Loucy (cell line): ENCODE measurements at regions not wholly inside any gene's neighbourhood (a gene's known extent, or its start where the extent isn't known, plus 50 kb on each side); places are given as distances from the start of the nearest gene placed in this dataset.

ENCODE experiments used
- H2AFZ ChIP-seq: fragments of 200-600 bp; sonication (generic); 2 replicates; pipeline ENCODE4 v1.6.0; 2016; ENCODE audit warnings: antibody characterized with exemption, mild to moderate bottlenecking, low read length, moderate library complexity
- H3F3A ChIP-seq: fragments of 200-600 bp; 2 replicates; pipeline ENCODE4 v1.6.0; 2016; ENCODE audit warnings: antibody characterized with exemption, low read depth, mild to moderate bottlenecking
- H3K27me3 ChIP-seq: fragments of 200-600 bp; sonication (generic); 2 replicates; pipeline ENCODE4 v1.6.1; 2014; ENCODE audit warnings: low read length, mild to moderate bottlenecking; ENCODE audit not compliant: insufficient read depth, poor library complexity, severe bottlenecking
- H3K36me3 ChIP-seq: fragments of 200-600 bp; sonication (generic); 2 replicates; pipeline ENCODE4 v1.6.1; 2016; ENCODE audit warnings: low read length; ENCODE audit not compliant: insufficient read depth
- H3K4me1 ChIP-seq: fragments of 200-600 bp; sonication (generic); 2 replicates; pipeline ENCODE4 v1.5.1; 2014; ENCODE audit warnings: low read length, mild to moderate bottlenecking; ENCODE audit not compliant: insufficient read depth, poor library complexity, severe bottlenecking
- H3K4me2 ChIP-seq: fragments of 200-600 bp; sonication (generic); 2 replicates; pipeline ENCODE4 v1.6.0; 2014; ENCODE audit warnings: antibody characterized with exemption, low read length, low read depth, mild to moderate bottlenecking; ENCODE audit not compliant: poor library complexity, severe bottlenecking
- H3K4me3 ChIP-seq: fragments of 200-600 bp; sonication (generic); 2 replicates; pipeline ENCODE4 v1.5.1; 2014; ENCODE audit warnings: low read length, mild to moderate bottlenecking, mixed read lengths; ENCODE audit not compliant: poor library complexity, severe bottlenecking
- H3K79me2 ChIP-seq: fragments of 200-600 bp; sonication (generic); 2 replicates; pipeline ENCODE4 v1.6.1; 2014; ENCODE audit warnings: low read length; ENCODE audit not compliant: insufficient read depth
- H3K9ac ChIP-seq: fragments of 200-600 bp; sonication (generic); 2 replicates; pipeline ENCODE4 v1.6.0; 2014; ENCODE audit warnings: mild to moderate bottlenecking, low read depth, low read length, moderate library complexity; ENCODE audit not compliant: poor library complexity, severe bottlenecking
- H3K9me2 ChIP-seq: fragments of 200-600 bp; sonication (generic); replicated peaks from 2 replicates; pipeline ENCODE4 v1.6.1; 2016; ENCODE audit warnings: low read depth, low read length, mixed read lengths
- H3K9me3 ChIP-seq: fragments of 200-600 bp; sonication (generic); 2 replicates; pipeline ENCODE4 v1.6.1; 2014; ENCODE audit warnings: mild to moderate bottlenecking, antibody characterized with exemption, low read length, low read depth; ENCODE audit not compliant: insufficient read depth
- H4K20me1 ChIP-seq: fragments of 200-600 bp; sonication (generic); 2 replicates; pipeline ENCODE4 v1.6.0; 2014; ENCODE audit warnings: antibody characterized with exemption, low read length, mild to moderate bottlenecking; ENCODE audit not compliant: insufficient read depth, poor library complexity, severe bottlenecking
- EZH2phosphoT487 ChIP-seq: fragments of 200-600 bp; IDR thresholded peaks from 2 replicates; pipeline ENCODE4 v1.6.1; 2018; ENCODE audit warnings: antibody characterized with exemption, mild to moderate bottlenecking, moderate library complexity, borderline replicate concordance
- TF ChIP-seq, protein P1 (sequence below): fragments of 200-600 bp; sonication (generic); conservative IDR thresholded peaks from 2 replicates; pipeline ENCODE4 v1.5.1; 2014; ENCODE audit warnings: mild to moderate bottlenecking, antibody characterized with exemption, low read length

DNA sequence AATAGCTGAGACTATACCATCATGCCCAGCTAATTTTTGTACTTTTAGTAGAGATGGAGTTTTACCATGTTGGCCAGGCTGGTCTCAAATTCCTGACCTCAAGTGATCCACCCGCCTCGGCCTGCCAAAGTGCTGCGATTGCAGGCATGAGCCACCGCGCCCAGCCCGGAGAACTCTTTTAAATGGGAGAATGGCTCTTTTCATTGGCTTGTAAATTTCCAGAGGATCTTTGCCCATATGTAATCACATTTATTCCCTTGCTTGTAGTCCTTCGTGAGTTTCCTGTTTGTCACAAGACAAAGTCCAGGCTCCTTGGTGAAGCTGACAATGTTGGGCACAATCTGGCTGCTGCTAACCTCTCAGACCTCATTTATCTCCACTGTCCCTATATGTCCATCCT is 135.1 kb downstream of the CEP57L1 start:
- TF ChIP-seq, protein P1, sequence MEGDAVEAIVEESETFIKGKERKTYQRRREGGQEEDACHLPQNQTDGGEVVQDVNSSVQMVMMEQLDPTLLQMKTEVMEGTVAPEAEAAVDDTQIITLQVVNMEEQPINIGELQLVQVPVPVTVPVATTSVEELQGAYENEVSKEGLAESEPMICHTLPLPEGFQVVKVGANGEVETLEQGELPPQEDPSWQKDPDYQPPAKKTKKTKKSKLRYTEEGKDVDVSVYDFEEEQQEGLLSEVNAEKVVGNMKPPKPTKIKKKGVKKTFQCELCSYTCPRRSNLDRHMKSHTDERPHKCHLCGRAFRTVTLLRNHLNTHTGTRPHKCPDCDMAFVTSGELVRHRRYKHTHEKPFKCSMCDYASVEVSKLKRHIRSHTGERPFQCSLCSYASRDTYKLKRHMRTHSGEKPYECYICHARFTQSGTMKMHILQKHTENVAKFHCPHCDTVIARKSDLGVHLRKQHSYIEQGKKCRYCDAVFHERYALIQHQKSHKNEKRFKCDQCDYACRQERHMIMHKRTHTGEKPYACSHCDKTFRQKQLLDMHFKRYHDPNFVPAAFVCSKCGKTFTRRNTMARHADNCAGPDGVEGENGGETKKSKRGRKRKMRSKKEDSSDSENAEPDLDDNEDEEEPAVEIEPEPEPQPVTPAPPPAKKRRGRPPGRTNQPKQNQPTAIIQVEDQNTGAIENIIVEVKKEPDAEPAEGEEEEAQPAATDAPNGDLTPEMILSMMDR: no peak
- no peak for TF ChIP-seq EZH2phosphoT487
- Histone ChIP-seq H3K9me2 (no peaks in the 10 kb centered on the region), H4K20me1 (no peaks in the 10 kb centered on the region), H3K9me3 (no peaks in the 10 kb centered on the region), H3K4me2 (no peak overlapping the region), H3K36me3 (no peaks in the 10 kb centered on the region), H3K4me1 (no peaks in the 10 kb centered on the region), H3K9ac (no peak overlapping the region), H3K27me3 (no peaks in the 10 kb centered on the region), H3F3A (no peaks in the 10 kb centered on the region), H2AFZ (no peak overlapping the region), H3K79me2 (no peaks in the 10 kb centered on the region), H3K4me3 (no peak overlapping the region)

DNA sequence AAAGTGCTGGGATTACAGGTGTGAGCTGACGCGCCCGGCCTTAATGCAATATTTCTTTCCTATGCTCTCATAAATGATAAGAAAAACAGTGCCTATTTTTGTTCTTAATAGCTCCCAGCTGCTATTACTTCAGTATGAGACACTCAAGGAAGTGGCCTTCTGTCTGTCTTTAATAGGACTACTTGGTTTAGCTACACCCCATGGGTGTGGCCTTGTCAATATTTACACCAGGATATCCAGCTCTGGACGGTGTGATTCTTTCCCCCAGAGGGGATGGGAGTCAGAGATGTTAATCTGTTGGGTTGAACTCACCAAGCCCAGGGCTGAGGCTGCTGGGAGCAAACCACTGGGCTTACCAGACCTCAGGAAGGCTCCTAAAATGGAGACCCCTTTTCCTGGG is 134.2 kb downstream of the CEP57L1 start:
- H3K36me3 ChIP-seq: no peaks in the 10 kb centered on the region
- peaks cover 5% of the 10 kb centered on the region for H3K4me1 ChIP-seq
- H3K4me3 ChIP-seq: no peak overlapping the region
- H3K9me2 ChIP-seq: no peaks in the 10 kb centered on the region
- H3K9ac ChIP-seq: no peak overlapping the region
- H2AFZ ChIP-seq: no peak overlapping the region
- no peaks in the 10 kb centered on the region for H3K27me3 ChIP-seq
- no peaks in the 10 kb centered on the region for H3K79me2 ChIP-seq
- H3K9me3 ChIP-seq: no peaks in the 10 kb centered on the region
- no peaks in the 10 kb centered on the region for H4K20me1 ChIP-seq
- H3F3A ChIP-seq: no peaks in the 10 kb centered on the region
- TF ChIP-seq EZH2phosphoT487: no peak
- TF ChIP-seq, protein P1: no peak
- H3K4me2 ChIP-seq: no peak overlapping the region

DNA sequence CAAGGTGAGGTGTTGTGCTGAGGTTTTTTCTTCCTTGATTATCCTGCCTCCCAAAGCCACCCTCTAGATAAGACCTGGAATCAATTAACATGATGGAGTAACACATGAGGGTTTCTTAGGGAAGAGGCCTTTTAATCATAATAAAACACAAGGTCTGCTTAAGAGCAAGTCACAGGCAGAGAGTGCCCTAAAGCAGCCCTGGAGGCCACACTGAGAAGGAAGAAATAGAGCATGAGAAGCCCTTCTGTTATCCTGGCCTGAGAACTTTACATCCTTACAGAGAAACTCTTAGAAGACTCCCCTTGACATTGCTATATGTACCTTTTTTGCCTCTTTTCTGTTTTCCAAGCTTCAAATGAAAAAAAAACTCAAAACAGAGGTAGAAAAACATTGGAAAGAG is 132.3 kb downstream of the CEP57L1 start:
- Histone ChIP-seq H3F3A (no peaks in the 10 kb centered on the region), H3K9ac (no peak overlapping the region), H2AFZ (no peak overlapping the region), H3K4me2 (no peak overlapping the region), H3K4me3 (no peak overlapping the region), H3K27me3 (no peaks in the 10 kb centered on the region), H3K4me1 (peaks cover 5% of the 10 kb centered on the region), H3K36me3 (no peaks in the 10 kb centered on the region), H3K79me2 (no peaks in the 10 kb centered on the region), H3K9me3 (no peaks in the 10 kb centered on the region), H4K20me1 (no peaks in the 10 kb centered on the region), H3K9me2 (no peaks in the 10 kb centered on the region)
- TF ChIP-seq, protein P1: no peak
- no peak for TF ChIP-seq EZH2phosphoT487
